ENCODE measurements at regions not wholly inside any gene's neighbourhood (a gene's known extent, or its start where the extent isn't known, plus 50 kb on each side); places are given as distances from the start of the nearest gene placed in this dataset.
A peak's percentile ranks its signal among the peaks of the same experiment; 100 is the strongest.

- H3K9me3 ChIP-seq = no peaks in the 10 kb centered on the region
- H3K27ac ChIP-seq = peak overlapping the region; percentile 48 to 68
- peaks cover 3 to 40% of the 10 kb centered on the region in 2 donors for H3K4me1 ChIP-seq (ENCODE audit: control insufficient read depth in 1 of 2, low read depth in 2 of 2)
- no peaks in the 10 kb centered on the region for H3K36me3 ChIP-seq
- no peak for TF ChIP-seq CTCF (IDR thresholded peaks at IDR 0.05)
- H3K27me3 ChIP-seq (replicated peaks; ENCODE audit: insufficient read depth) = no peaks in the 10 kb centered on the region
- ATAC-seq (ENCODE audit: insufficient number of reproducible peaks, low FRiP score, low read depth) (no peak), DNase-seq (ENCODE audit: low spot score) (no peak)
- no peak overlapping the region for H3K4me3 ChIP-seq
Measured at GRCh38 chr20:4088766-4089165, 59.9 kb upstream of the SMOX start.

- no peak overlapping the region for H3K4me3 ChIP-seq
- H3K36me3 ChIP-seq = no peaks in the 10 kb centered on the region
- DNase-seq (ENCODE audit: low spot score) (no peak), ATAC-seq (ENCODE audit: insufficient number of reproducible peaks, low FRiP score, low read depth) (no peak)
- TF ChIP-seq CTCF (IDR thresholded peaks at IDR 0.05) = no peak
- no peaks in the 10 kb centered on the region for H3K9me3 ChIP-seq
- no peaks in the 10 kb centered on the region for H3K27me3 ChIP-seq (replicated peaks; ENCODE audit: insufficient read depth)
- peaks cover 10 to 48% of the 10 kb centered on the region in 2 donors for H3K4me1 ChIP-seq (ENCODE audit: control insufficient read depth in 1 of 2, low read depth in 2 of 2)
- H3K27ac ChIP-seq = no peak overlapping the region
Measured at GRCh38 chr20:4087923-4088322, 60.7 kb upstream of the SMOX start.

- Histone ChIP-seq H3K27me3 (replicated peaks; ENCODE audit: insufficient read depth) (no peaks in the 10 kb centered on the region), H3K4me1 (ENCODE audit: control insufficient read depth in 1 of 2, low read depth in 2 of 2) (peaks cover 10 to 55% of the 10 kb centered on the region in 2 donors), H3K9me3 (no peaks in the 10 kb centered on the region), H3K4me3 (no peak overlapping the region), H3K36me3 (no peaks in the 10 kb centered on the region), H3K27ac (peak overlapping the region in 1 of 2 donors; percentile 6)
- no peak for DNase-seq (ENCODE audit: low spot score)
- TF ChIP-seq CTCF (IDR thresholded peaks at IDR 0.05) = no peak
- no peak for ATAC-seq (ENCODE audit: insufficient number of reproducible peaks, low FRiP score, low read depth)
Measured at GRCh38 chr20:4086771-4087687, 61.6 kb upstream of the SMOX start.

GRCh38 chr20:4084721-4085120 lies 63.9 kb upstream of the SMOX start:
- DNase-seq (ENCODE audit: low spot score) (no peak), ATAC-seq (ENCODE audit: insufficient number of reproducible peaks, low FRiP score, low read depth) (no peak)
- no peaks in the 10 kb centered on the region for H3K27me3 ChIP-seq (replicated peaks; ENCODE audit: insufficient read depth)
- peak overlapping the region in 1 of 2 donors; percentile 87 for H3K27ac ChIP-seq
- peaks cover 10 to 50% of the 10 kb centered on the region in 2 donors for H3K4me1 ChIP-seq (ENCODE audit: control insufficient read depth in 1 of 2, low read depth in 2 of 2)
- no peak overlapping the region for H3K4me3 ChIP-seq
- no peaks in the 10 kb centered on the region for H3K36me3 ChIP-seq
- no peak for TF ChIP-seq CTCF (IDR thresholded peaks at IDR 0.05)
- no peaks in the 10 kb centered on the region for H3K9me3 ChIP-seq

GRCh38 chr20:4084096-4084495 lies 64.5 kb upstream of the SMOX start:
- H3K36me3 ChIP-seq = no peaks in the 10 kb centered on the region
- H3K4me1 ChIP-seq (ENCODE audit: control insufficient read depth in 1 of 2, low read depth in 2 of 2) = peaks cover 10 to 50% of the 10 kb centered on the region in 2 donors
- no peaks in the 10 kb centered on the region for H3K27me3 ChIP-seq (replicated peaks; ENCODE audit: insufficient read depth)
- peak overlapping the region; percentile 68 to 87 for H3K27ac ChIP-seq
- ATAC-seq (ENCODE audit: insufficient number of reproducible peaks, low FRiP score, low read depth) (no peak), DNase-seq (ENCODE audit: low spot score) (no peak)
- H3K9me3 ChIP-seq = no peaks in the 10 kb centered on the region
- no peak for TF ChIP-seq CTCF (IDR thresholded peaks at IDR 0.05)
- no peak overlapping the region for H3K4me3 ChIP-seq
